K562 (cell line): ENCODE measurements at regions not wholly inside any gene's neighbourhood (a gene's known extent, or its start where the extent isn't known, plus 50 kb on each side); places are given as distances from the start of the nearest gene placed in this dataset.

Source experiments
- CHD4 ChIP-seq: fragments of 200-600 bp; sonication (generic); IDR thresholded peaks from 3 replicates; pipeline ENCODE4 v1.6.1; 2012; ENCODE audit warnings: low read depth, mild to moderate bottlenecking, mixed read lengths, low read length, inconsistent platforms; ENCODE audit not compliant: insufficient read depth, insufficient replicate concordance, poor library complexity, severe bottlenecking
- RFX5 ChIP-seq: IDR thresholded peaks from 2 replicates; pipeline ENCODE4 v1.6.1; 2011; ENCODE audit warnings: low read depth, mild to moderate bottlenecking, improper control_type of control experiment, low read length
- TF ChIP-seq, protein P1 (sequence below): IDR thresholded peaks from 3 replicates; pipeline ENCODE4 v1.6.1; 2011; ENCODE audit warnings: borderline replicate concordance, mild to moderate bottlenecking; ENCODE audit not compliant: insufficient read length, insufficient read depth

GRCh38 chr6:156717542-156717941 is 59.6 kb upstream of the ARID1B start:
- TF ChIP-seq RFX5, result no peak
- no peak for TF ChIP-seq CHD4
- TF ChIP-seq, protein P1, sequence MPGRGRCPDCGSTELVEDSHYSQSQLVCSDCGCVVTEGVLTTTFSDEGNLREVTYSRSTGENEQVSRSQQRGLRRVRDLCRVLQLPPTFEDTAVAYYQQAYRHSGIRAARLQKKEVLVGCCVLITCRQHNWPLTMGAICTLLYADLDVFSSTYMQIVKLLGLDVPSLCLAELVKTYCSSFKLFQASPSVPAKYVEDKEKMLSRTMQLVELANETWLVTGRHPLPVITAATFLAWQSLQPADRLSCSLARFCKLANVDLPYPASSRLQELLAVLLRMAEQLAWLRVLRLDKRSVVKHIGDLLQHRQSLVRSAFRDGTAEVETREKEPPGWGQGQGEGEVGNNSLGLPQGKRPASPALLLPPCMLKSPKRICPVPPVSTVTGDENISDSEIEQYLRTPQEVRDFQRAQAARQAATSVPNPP, result no peak
